IMR-90 (cell line): ENCODE measurements at regions not wholly inside any gene's neighbourhood (a gene's known extent, or its start where the extent isn't known, plus 50 kb on each side); places are given as distances from the start of the nearest gene placed in this dataset.

ENCODE experiments used
- BHLHE40 ChIP-seq: fragments of 150-350 bp; IDR thresholded peaks from 2 replicates; pipeline ENCODE4 v1.6.1; 2016; ENCODE audit warnings: mild to moderate bottlenecking, low read depth, low read length
- CEBPB ChIP-seq: IDR thresholded peaks from 2 replicates; pipeline ENCODE4 v1.6.1; 2012; ENCODE audit warnings: low read depth, low read length, improper control_type of control experiment
- FOS ChIP-seq: fragments of 150-350 bp; IDR thresholded peaks from 2 replicates; pipeline ENCODE4 v1.6.1; 2016; ENCODE audit warnings: low read depth, low read length
- MAZ ChIP-seq: IDR thresholded peaks from 2 replicates; pipeline ENCODE4 v1.6.1; 2012; ENCODE audit warnings: low read depth, mild to moderate bottlenecking, low read length, improper control_type of control experiment, moderate library complexity, borderline replicate concordance
- MXI1 ChIP-seq: IDR thresholded peaks from 2 replicates; pipeline ENCODE4 v1.6.1; 2012; ENCODE audit warnings: low read depth, mild to moderate bottlenecking, low read length, moderate library complexity, borderline replicate concordance
- POLR2A ChIP-seq: IDR thresholded peaks from 2 replicates; pipeline ENCODE4 v1.6.1; 2012; ENCODE audit warnings: mild to moderate bottlenecking, low read depth, low read length
- RAD21 ChIP-seq: IDR thresholded peaks from 2 replicates; pipeline ENCODE4 v1.6.1; 2012; ENCODE audit warnings: low read length, improper control_type of control experiment
- RCOR1 ChIP-seq: IDR thresholded peaks from 2 replicates; pipeline ENCODE4 v1.6.1; 2012; ENCODE audit warnings: mild to moderate bottlenecking, low read length, improper control_type of control experiment; ENCODE audit not compliant: insufficient replicate concordance
- SMC3 ChIP-seq: fragments of 150-350 bp; IDR thresholded peaks from 2 replicates; pipeline ENCODE4 v1.6.1; 2016; ENCODE audit warnings: low read depth, mild to moderate bottlenecking, antibody characterized with exemption, low read length, moderate library complexity
- TF ChIP-seq, protein P1 (sequence below): conservative IDR thresholded peaks from 2 replicates; pipeline ENCODE4 v1.5.1; 2012; ENCODE audit warnings: mild to moderate bottlenecking, low read depth, low read length, improper control_type of control experiment
- TF ChIP-seq, protein P2 (sequence below): fragments of 150-350 bp; IDR thresholded peaks from 2 replicates; pipeline ENCODE4 v1.6.1; 2017; ENCODE audit warnings: mild to moderate bottlenecking, antibody characterized with exemption, low read length, low read depth
- TF ChIP-seq, protein P3 (sequence below): fragments of 150-350 bp; IDR thresholded peaks from 2 replicates; pipeline ENCODE4 v1.6.1; 2016; ENCODE audit warnings: low read depth, mild to moderate bottlenecking, low read length, moderate library complexity, borderline replicate concordance

DNA sequence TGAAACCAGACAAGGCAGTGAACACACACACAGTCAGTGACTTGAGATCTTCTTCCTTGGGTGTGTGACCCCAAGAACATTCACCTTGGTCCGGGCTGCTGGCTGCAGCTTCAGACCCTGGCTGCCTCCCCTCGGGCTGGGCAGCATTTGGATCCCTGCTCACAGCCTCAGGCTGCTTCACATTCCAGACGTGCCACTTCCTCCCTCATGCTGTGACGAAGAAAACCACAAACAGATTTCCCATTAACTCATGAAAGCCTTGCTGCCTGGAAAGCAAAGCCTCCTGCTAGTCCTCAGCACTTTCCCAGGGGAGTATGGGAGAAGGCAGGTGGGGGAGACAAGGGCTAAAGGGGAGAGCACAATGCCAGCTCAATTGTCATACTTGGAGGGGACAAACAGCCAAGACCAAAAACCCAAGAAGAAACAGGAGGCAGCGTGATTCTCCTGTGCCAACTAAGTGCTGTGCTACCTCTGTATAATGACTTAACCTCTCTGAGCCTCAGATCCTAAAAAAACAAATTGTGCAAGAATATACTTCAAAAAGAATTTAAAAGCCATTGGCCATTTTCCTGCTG is 594.6 kb upstream of the BRINP1 start:
- TF ChIP-seq POLR2A (peak; percentile 62; the same call in 1 of the 2 replicates), CEBPB (no peak), MXI1 (no peak), FOS (no peak), SMC3 (no peak), MAZ (no peak), RCOR1 (peak; percentile 92), RAD21 (peak; percentile 8; the same call in 1 of the 2 replicates), BHLHE40 (peak; percentile 58)
- TF ChIP-seq, protein P1, sequence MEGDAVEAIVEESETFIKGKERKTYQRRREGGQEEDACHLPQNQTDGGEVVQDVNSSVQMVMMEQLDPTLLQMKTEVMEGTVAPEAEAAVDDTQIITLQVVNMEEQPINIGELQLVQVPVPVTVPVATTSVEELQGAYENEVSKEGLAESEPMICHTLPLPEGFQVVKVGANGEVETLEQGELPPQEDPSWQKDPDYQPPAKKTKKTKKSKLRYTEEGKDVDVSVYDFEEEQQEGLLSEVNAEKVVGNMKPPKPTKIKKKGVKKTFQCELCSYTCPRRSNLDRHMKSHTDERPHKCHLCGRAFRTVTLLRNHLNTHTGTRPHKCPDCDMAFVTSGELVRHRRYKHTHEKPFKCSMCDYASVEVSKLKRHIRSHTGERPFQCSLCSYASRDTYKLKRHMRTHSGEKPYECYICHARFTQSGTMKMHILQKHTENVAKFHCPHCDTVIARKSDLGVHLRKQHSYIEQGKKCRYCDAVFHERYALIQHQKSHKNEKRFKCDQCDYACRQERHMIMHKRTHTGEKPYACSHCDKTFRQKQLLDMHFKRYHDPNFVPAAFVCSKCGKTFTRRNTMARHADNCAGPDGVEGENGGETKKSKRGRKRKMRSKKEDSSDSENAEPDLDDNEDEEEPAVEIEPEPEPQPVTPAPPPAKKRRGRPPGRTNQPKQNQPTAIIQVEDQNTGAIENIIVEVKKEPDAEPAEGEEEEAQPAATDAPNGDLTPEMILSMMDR, result no peak
- TF ChIP-seq, protein P2, sequence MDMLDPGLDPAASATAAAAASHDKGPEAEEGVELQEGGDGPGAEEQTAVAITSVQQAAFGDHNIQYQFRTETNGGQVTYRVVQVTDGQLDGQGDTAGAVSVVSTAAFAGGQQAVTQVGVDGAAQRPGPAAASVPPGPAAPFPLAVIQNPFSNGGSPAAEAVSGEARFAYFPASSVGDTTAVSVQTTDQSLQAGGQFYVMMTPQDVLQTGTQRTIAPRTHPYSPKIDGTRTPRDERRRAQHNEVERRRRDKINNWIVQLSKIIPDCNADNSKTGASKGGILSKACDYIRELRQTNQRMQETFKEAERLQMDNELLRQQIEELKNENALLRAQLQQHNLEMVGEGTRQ, result no peak
- TF ChIP-seq, protein P3, sequence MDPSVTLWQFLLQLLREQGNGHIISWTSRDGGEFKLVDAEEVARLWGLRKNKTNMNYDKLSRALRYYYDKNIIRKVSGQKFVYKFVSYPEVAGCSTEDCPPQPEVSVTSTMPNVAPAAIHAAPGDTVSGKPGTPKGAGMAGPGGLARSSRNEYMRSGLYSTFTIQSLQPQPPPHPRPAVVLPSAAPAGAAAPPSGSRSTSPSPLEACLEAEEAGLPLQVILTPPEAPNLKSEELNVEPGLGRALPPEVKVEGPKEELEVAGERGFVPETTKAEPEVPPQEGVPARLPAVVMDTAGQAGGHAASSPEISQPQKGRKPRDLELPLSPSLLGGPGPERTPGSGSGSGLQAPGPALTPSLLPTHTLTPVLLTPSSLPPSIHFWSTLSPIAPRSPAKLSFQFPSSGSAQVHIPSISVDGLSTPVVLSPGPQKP, result no peak
